HG03457 (cell line): ENCODE measurements at regions not wholly inside any gene's neighbourhood (a gene's known extent, or its start where the extent isn't known, plus 50 kb on each side); places are given as distances from the start of the nearest gene placed in this dataset.
"Not testable (repeated sequence)": the region's sequence is repeated elsewhere in the genome, so short reads cannot be mapped to it uniquely, and the experiment has no call there.

Experiments used
- ATAC-seq: cut with Tn5 transposase; IDR thresholded peaks from one replicate; pipeline ENCODE4 v1.9.1; 2021; ENCODE audit warnings: moderate number of reproducible peaks; ENCODE audit not compliant: unreplicated experiment

- ATAC-seq: no peak
These were observed 71.9 kb downstream of the DYNAP start for GRCh38 chr18:54662986-54663385.

GRCh38 chr18:54669701-54670100 lies 78.7 kb downstream of the DYNAP start:
- not testable (repeated sequence) for ATAC-seq

GRCh38 chr18:54671291-54671881 lies 80.3 kb downstream of the DYNAP start:
- ATAC-seq: no peak

GRCh38 chr18:54672109-54672508 lies 81.1 kb downstream of the DYNAP start:
- no peak for ATAC-seq

GRCh38 chr18:54672846-54673475 lies 81.9 kb downstream of the DYNAP start:
- no peak for ATAC-seq

GRCh38 chr18:54673936-54674335 lies 82.9 kb downstream of the DYNAP start:
- ATAC-seq: no peak

- ATAC-seq: no peak
These were observed 84.0 kb downstream of the DYNAP start for GRCh38 chr18:54675076-54675475.

GRCh38 chr18:54679318-54680149 lies 88.5 kb downstream of the DYNAP start:
- ATAC-seq: no peak

- ATAC-seq: no peak
These were observed 93.7 kb downstream of the DYNAP start for GRCh38 chr18:54684784-54685183.

GRCh38 chr18:54689319-54689718 lies 98.3 kb downstream of the DYNAP start:
- ATAC-seq: no peak

GRCh38 chr18:54690198-54690597 lies 99.2 kb downstream of the DYNAP start:
- ATAC-seq: no peak

- ATAC-seq: no peak
These were observed 101.4 kb downstream of the DYNAP start for GRCh38 chr18:54692463-54692862.

- no peak for ATAC-seq
These were observed 105.7 kb downstream of the DYNAP start for GRCh38 chr18:54696616-54697293.

GRCh38 chr18:54700580-54700979 lies 109.5 kb downstream of the DYNAP start:
- ATAC-seq: no peak

GRCh38 chr18:54702686-54703085 lies 111.6 kb downstream of the DYNAP start:
- no peak for ATAC-seq

GRCh38 chr18:54710074-54710899 lies 118.0 kb upstream of the RAB27B start:
- ATAC-seq: no peak

- no peak for ATAC-seq
These were observed 117.4 kb upstream of the RAB27B start for GRCh38 chr18:54710900-54711281.

- ATAC-seq: no peak
These were observed 116.0 kb upstream of the RAB27B start for GRCh38 chr18:54712306-54712705.

- ATAC-seq: no peak
These were observed 115.5 kb upstream of the RAB27B start for GRCh38 chr18:54712758-54713157.

- ATAC-seq: no peak
These were observed 114.9 kb upstream of the RAB27B start for GRCh38 chr18:54713386-54713785.

- no peak for ATAC-seq
These were observed 113.4 kb upstream of the RAB27B start for GRCh38 chr18:54714851-54715250.
